ENCODE measurements at regions not wholly inside any gene's neighbourhood (a gene's known extent, or its start where the extent isn't known, plus 50 kb on each side); places are given as distances from the start of the nearest gene placed in this dataset.

DNA sequence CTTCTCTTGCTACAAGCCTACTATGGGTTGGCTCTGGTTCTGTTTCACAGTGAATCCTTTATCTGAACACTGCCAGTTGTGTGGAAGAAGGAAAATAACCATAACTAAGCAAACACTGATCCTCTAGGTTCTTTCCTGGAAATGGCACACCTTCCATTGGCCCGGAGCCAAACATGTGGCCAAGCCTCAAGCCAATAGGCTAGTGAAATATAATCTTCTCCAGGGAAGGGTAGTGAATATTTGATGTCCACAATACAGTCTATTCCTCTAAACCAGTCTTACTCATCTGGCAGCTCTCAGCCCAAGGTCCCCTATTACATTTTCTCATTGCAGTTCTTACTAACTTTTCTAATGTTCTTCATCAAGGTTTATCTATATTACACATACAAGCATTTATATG is 921.3 kb downstream of the TUSC7 start:
- DNase-seq, result no peak

DNA sequence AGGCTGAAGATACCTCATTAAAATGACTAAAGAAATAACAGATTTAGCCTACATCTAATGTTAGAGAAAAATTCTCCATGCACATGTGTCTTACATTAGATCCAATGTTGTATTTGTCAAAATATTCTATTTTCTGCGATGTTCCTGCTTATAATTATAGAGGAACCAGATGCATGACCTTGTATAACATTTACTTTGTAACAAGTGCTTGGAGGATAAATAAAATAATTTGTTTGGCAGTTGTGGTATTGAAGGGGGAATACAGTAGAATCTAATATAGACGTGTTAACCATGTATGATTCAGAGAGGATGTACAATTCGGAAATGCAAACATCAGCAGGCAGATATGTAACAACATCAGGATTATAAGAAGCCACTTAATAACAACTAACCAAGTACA is 922.2 kb downstream of the TUSC7 start:
- no peak for DNase-seq

DNA sequence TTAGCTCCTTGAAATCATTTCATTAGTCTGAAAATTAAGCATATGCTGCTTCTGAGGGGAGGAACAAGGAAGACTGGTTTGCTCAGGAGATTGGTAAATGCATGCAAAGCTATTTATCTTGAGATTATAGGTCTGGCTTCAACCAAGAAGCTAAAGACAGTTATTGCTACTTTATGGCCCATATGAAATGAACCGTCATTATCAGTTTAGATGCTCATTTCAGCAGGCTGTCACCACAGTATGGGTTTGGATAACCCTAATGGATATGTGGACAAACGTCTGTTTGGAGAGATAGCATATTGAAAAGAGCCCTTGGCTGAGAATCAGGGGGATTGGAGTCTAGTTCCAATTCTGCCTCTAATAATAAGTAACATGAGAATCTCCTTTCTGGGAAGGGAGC is 922.6 kb downstream of the TUSC7 start:
- no peak for DNase-seq

DNA sequence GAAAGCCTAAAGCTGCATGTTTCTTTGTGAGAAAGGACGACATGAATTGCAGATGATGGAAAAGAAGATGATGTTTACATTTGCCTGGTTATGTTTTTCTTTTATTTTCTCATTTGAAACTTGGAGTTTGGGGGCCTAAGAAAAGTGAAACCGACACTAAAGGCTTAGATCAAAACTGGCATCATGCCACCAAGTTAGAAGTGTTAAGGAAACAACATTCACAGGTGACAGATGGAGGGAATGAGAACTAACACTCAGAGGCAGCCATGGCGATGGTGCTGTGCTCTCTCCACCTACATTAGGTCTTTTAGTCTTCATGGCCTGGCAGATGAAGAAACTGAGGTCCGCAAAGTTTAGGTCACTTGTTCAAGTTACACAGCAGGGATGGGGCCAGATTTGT is 923.6 kb downstream of the TUSC7 start:
- no peak for DNase-seq

DNA sequence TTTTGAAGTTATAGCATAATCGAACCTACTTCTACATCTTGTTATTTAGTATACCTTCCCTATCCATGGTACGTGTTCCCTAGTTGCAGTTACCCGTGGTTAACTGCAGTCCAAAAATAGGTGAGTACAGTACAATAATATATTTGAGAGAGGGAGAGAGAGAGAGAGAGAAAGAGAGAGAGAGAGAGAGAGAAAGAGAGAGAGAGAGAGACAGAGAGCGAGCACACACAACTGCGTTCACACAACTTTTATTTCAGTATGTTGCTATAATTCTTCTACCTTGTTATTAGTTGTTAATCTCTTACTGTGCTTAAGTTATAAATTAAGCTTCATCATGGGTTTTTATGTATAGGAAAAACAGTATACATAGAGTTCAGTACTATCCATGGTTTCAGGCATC is 928.1 kb downstream of the TUSC7 start:
- DNase-seq, result no peak

DNA sequence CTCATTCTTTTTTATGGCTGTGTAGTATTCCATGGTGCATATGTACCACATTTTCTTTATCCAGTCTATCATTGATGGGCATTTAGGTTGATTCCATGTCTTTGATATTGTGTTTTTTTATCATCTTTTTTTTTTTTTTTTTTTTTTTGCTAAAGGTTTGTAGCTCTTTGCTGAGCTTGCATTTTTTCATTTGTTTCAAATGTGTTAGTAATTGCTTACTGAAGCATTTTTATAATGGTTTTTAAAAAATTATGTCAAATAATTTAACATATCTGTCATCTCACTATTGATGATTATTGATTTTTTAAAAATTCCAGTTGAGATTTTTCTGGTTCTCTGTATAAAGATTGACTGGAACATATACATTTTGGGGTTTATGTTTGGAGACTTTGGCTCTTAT is 934.6 kb downstream of the TUSC7 start:
- DNase-seq, result no peak

DNA sequence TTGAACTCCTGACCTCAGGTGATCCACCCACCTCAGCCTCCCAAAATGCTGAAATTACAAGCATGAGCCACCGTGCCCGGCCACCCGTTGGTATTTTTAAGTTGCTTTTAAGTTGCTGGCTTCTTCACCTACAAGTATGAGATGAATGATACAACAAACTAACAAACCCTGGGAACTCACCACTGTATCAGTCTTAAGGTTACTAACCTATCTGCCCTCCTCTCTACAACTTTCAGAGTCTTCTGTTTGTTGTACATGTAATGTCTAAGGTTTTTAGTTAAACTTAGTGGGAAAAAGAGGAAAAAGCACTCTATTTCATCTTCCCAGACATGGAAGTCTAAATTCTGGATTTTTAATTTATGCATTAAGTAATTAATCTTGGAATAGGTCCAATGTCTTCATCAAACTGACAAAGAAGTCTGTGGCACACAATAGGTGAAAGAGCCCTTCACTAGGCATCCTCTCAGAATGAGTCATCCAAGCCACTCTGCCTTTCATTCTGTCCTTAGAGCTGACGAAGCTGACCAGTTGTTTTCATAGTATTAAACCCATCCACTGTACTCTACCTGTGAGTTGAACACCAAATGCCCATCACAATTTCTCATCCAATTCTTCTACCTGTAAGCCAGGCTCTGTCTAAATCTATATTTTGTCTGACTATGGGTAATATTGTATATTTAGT is 936.1 kb downstream of the TUSC7 start:
- no peak for DNase-seq

DNA sequence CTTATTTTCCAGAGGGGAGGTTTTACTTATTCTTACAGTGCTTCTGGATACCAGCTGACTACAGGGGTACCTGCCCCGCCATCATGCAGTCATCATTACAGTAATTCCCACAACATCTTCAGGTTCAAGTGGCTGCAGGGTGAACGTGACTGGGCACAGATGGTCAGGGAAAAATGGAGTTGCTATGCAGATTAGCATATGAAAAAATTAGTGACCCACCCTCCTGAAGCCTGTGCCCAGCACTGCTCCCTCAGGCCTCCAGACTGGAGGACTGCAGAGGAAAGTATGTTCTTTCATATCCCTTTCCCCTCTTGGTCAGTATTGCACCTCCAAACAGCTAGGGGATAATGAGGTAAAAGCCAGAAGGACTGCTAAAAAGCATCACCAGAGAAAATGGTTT is 937.9 kb downstream of the TUSC7 start:
- no peak for DNase-seq

DNA sequence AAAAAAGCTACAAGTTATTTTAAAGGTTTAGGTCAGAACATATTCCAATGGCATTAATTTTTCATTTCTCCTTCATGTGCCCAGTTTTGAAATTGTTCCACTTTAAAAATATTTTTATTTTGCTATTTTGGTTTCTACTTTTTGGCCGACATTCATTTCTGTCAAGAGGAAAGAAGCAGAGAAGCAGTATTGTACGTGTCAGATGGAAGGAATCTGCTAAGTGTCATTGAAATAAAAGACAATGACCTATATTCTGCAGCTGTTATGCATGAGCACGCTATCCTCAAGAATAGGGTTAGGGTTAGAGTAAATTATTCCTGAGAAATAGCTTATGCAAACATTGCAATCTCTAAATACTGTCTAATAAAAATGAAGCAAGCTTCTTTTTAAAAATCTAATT is 941.7 kb downstream of the TUSC7 start:
- no peak for DNase-seq

DNA sequence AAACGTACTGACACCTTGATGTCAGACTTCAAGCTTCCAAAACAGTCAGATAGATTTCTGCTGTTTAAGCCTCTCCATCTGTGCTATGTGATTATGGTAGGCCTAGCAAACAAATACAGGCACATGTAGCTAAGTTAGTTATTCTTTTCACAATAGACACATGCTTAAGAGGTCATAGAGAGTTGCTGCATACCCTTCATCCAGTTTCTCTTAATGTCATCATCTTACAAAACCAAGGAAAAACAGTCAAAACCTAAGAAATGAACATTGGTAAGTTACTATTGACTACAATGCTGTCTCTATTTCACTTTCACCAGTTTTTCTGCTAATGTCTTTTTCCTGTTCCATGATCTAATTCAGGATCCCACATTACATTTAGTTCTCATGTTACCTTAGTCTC is 946.8 kb downstream of the TUSC7 start:
- no peak for DNase-seq

DNA sequence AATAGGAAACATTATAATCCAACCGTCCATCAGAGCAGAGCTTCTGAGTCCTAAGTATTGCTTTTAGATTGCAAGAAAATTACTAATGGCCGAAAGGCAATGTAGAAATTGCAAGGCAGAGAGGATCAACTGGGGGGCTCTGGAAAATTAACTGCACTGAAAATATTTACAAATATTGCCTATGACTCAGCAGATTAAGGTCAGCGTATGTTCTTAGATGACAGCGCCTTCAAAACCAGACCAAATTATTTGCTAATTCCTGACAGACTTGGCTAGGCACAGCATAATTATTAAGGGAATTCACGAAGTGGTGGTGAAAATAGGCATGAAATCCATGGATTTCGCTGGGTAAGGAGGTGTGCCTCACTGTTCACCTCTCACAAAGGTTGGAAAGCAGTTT is 947.7 kb downstream of the TUSC7 start:
- DNase-seq, result no peak

DNA sequence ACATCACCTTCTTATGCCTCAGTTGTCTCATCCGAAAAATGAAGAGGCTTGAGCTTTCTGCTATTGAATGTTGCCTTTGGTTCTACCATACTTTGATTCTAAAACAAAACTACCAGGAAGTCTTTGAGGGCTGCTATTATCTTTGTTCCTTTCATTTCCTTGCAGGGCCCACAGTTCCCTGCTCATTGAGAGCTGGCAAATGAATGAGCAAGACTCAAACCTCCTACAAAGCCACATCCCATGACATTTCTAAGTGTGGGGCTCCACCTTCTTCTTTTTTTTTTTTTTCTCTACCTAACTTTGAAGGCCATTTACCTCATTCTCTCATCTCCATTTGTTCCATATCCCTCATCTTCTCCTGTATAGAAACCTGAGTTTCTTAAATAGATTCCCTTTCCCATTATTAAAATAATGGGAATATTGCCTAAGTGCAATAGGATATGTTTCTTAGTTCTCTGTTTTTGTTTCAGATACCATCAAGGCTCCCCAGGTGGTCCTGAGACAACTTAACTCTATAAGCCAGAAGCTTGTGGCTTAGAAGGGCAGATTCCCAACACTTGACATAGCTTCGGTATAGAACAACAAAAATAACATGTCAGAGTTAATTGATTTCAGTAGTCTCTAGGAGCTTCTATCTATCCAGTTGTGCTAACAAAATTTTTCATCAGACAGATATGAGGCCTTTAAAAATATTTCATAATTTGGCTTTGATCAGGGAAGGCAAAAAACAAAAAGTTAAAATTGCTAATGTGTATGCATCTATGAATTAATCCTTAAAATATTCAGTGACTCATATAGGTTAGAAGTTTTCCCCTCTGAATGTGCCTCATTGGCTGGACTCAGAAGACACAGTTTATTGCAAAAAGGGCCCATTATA is 951.6 kb downstream of the TUSC7 start:
- DNase-seq, result no peak

DNA sequence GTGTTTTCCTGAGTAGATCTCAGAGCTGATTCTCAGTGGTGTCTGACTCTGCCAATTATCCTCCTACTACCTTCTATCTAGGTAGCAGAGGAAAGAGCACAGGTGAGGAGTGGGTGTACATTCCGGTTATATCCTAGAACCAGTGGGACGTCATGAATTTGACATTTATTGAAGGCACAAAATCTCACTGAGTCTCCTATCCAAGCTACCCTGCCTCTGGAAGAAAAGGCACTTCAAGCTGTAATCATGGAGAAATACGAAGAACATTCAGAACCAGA is 952.2 kb downstream of the TUSC7 start:
- no peak for DNase-seq

DNA sequence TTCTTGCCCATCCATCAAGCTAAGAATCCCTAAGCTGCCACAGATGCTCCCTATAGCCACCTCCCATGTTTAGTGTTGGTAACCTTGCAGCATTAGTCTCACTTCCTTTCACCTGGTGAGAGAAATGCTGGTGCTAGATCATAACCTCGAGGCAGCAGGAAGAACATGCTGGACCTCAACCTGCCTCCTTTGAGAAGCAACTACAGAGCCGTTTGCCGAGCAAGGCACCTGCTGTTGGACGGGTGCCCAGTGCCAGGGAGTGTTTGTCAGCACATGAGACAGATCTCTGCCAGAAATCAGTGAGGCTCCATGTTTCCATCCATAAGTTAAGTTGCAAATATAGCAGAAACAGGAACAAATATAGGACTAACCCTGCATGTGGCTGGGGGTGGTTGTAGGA is 955.7 kb downstream of the TUSC7 start:
- no peak for DNase-seq

DNA sequence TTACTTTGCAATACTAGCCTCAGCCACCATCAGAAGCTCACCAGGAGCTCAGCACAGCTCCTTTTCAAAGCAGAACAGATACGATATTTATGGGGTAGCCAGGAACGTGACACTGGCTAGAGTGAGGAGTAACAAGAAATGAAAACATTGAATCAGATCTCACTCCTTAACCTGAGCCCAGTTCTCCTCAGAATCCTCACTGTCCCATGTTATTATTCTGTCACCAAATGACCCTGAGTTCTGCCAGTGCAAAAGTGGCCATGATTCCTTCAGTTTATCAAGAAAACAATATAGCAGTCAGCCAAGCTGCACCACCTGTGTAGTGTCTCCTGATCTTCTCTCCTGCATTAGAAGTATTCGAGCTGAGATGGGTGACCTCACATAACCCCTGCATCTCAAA is 956.7 kb downstream of the TUSC7 start:
- DNase-seq, result no peak

DNA sequence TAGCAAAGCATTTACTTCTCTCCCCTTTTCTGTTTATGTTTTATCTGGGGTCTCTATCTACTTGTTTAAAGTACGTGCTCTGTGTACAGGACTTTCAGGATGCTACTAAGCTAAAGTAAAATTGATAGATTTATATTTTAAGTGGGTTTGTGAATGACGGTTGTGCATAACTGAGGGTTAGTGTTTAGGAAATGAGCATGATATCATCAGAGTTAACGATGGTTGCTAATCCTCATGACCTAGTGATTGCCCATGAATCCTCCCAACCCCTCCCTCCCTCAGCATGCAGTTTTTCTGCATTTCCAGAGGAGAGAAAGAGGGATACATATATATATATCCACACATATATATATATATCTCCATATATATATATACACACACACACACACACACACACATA is 957.2 kb downstream of the TUSC7 start:
- no peak for DNase-seq

DNA sequence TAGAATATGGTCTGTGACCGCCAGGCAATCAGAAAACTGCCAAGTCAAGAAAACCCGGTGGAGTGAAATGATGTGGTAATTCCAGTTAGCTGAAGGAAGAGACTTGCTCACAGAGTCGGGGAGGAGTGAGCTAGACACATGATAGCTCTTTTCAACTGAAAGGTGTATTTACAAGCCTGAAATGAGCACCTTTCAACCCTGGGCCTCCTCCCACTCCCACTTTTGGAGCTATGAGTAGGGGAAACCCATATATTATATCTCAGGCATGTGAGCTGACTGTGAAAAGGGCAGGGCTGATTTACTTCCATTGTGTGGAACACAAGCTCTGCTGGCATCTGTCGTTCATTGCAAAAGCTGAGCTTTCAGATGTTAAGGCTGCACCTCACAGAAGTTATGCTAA is 960.2 kb downstream of the TUSC7 start:
- DNase-seq, result no peak

DNA sequence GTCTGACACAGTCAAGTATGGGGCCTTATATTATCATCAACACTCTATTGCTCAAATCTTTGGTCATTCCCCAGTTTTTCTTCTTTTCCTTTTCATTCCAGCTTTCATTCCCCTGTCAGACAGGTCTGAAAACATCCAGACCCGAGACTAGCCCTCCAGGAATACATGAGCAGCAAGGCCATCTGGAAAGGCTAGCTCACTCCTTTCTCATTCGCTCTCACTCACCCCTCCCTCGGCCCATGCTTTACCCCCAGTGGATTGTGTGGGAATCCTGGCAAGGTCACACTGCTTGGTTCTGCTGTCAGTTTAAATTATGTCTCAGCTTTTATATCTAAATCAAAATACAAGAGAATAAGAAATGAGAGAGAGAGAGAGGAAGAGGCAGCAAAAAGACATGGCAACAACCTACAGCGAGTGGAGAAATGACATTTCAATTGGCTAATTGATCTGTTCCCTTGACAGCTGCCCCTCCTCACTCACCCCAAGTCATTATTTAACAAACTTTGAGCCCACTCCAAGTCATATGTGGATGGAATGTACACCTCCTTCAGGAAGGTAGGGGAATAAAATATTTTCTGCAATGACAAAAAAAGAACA is 962.2 kb downstream of the TUSC7 start:
- no peak for DNase-seq

DNA sequence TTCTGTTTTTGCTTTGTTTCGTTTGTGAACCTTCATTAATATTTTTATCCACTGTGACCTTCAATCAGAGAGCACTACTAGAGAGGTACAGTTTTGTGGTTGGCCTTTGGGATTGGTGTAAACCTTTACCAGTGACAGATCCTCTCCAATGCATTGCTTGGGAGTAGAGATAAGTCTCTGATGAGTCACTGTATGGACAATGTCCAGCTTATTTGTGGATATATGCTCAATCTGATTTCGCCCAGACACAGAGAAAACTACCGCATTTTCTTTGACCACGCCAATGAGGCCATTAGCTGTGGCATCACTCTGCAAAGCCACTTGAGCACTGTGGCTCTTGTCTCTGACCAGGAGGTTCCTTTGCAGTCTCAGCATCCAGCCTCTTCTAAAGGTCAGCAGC is 964.7 kb downstream of the TUSC7 start:
- no peak for DNase-seq

DNA sequence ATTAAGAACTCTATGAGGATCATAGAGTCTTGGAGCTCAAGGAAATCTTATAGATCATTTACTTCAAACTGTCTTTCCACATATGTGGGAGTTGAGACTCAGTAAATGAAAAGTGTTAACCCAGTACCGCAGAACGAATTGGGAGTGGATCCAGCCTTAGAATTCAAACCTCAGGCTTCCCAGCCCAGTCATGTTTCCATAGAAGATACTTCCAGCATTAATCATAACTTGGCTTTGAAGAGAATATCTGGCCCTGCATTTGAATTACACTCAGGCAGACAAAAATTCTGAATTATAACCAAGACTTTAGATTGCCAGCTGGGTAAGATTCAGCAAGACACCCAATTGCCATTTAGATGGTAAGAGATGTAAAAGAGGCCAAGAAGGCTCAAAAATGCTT is 972.0 kb downstream of the TUSC7 start:
- DNase-seq, result no peak

DNA sequence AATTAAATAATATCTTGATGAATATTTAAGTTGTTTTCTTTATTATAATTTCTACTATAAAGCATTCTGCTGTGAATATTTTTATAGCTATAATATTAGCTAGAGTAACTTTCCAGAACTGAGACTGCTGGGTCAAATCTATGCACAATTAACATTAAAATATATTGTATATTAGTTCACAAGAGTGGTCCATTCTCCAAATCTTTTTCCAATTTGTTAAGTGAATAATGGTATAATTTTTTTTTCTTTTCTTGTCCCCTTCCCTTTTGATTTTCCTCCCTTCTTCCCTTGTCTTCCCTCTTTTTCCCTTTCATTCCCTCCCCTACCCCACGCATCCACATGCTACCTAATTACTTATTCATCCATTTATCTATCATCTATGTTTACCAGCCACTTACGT is 977.5 kb downstream of the TUSC7 start:
- DNase-seq, result no peak

DNA sequence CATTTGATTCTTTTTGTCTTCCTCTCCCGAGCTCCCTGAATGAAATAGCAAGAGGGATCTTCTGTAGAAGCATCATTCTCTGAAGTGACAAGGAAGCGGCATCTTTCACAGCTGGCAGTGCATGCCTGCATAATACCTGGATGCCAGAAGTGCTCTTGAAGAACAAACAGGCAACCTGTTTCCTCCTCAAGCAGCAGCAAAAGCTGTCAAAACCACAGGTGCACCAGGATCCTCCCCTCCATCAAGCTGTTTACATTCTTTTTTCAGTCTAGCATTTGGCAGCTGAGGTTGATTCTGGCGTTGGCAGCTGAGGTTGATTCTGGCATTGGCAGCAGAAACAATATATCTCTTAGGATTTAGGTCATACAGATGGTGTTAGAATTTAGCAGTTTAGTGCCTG is 979.0 kb downstream of the TUSC7 start:
- no peak for DNase-seq

DNA sequence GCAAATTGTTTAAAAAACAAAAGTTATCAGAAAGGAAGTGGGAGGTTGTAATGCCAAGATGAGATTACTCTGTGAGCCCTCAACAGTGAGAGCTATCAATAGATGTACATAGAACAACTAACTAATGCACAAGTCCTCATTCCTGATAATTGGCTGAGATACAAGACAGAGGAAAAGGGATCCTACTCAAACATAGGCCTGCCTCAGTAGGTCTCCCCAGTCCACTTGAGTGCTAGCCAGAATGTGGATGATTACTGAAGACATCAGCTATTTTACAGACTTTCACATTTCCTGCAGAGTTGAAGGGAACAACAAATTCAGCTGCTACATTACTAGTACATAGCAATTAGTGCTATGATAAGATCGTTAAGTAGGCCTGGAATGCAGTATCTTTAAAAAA is 981.9 kb downstream of the TUSC7 start:
- DNase-seq, result no peak

DNA sequence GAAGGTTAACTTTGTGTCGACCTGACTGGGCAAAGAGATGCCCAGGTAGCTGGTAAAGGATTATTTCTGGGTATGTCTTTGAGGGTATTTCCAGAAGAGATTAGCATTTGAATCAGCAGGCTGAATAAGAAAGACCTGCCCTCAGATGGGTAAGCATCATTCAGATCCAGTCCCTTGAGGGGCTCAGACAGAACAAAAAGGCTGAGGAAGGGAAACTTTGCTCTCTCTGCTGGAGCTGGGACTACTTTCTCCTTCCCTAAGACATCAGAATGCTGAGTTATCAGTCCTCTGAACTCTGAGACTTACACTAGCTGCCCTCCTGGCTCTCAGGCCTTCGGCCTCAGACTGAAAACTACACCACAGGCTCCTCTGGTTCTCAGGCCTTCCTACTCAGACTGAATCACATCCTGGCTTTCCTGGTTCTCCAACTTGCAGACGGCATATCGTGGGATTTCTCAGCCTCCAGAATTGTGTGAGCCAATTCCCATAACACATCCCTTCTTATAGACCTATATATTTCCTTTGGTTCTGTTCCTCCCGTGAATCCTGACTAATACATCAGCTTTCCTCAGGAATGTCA is 982.9 kb downstream of the TUSC7 start:
- no peak for DNase-seq
